Endothelial cell of umbilical vein (primary cell): ENCODE measurements at regions not wholly inside any gene's neighbourhood (a gene's known extent, or its start where the extent isn't known, plus 50 kb on each side); places are given as distances from the start of the nearest gene placed in this dataset.

ENCODE experiments used
- BruUV-seq: library from RNA; stranded (reverse); fragments of 400-500 nt; replicated peaks from 2 replicates; lab custom pipeline; 2021; lab: Mats Ljungman, UMichigan
- CTCF ChIA-PET: fragments of 300-600, 350-600 bp; sonication (Branson Sonifier 250); formaldehyde crosslinking; loops from one replicate; lab custom pipeline; 2021; ENCODE audit warnings: antibody characterized with exemption, inconsistent platforms; lab: Charles Lee
- POLR2A ChIA-PET: fragments of 300-600, 350-600 bp; sonication (Branson Sonifier 250); formaldehyde crosslinking; loops from one replicate; lab custom pipeline; 2021; ENCODE audit warnings: antibody characterized with exemption, inconsistent platforms; lab: Charles Lee
- DNase-seq: peaks from one replicate; pipeline ENCODE4 v3.0.0-alpha.2; 2011; ENCODE audit warnings: low read depth, low spot score
- FAIRE-seq: peaks from 2 replicates; lab custom pipeline; 2011; peaks lifted over from hg19 to GRCh38; lab: Jason Lieb, UNC
- H2AFZ ChIP-seq: 2 replicates; pipeline ENCODE4 v1.6.0; 2012; ENCODE audit warnings: low read depth, low read length, control low read depth, inconsistent platforms
- H3K27ac ChIP-seq: 2 replicates; pipeline ENCODE4 v1.5.1; 2011; ENCODE audit warnings: low read depth, mild to moderate bottlenecking, control low read depth, low read length, moderate library complexity; ENCODE audit not compliant: insufficient read depth
- H3K27me3 ChIP-seq, 2 experiments: 2 replicates each; pipeline versions ENCODE4 v1.6.0 to v1.6.1; 2011; ENCODE audit warnings: low read length in 2 of 2, mixed read lengths in 1 of 2; ENCODE audit not compliant: control insufficient read depth in 2 of 2, insufficient read depth in 2 of 2
- H3K36me3 ChIP-seq, 2 experiments: 2 replicates in 1 of 2; 3 replicates in 1 of 2; pipeline ENCODE4 v1.5.1; 2011; ENCODE audit warnings: low read length in 2 of 2, mild to moderate bottlenecking in 1 of 2, moderate library complexity in 1 of 2; ENCODE audit not compliant: control insufficient read depth in 2 of 2, insufficient read depth in 2 of 2; ENCODE audit errors: extremely low read depth in 1 of 2
- H3K4me1 ChIP-seq: 3 replicates; pipeline ENCODE4 v1.5.1; 2011; ENCODE audit warnings: mild to moderate bottlenecking, low read length; ENCODE audit not compliant: control insufficient read depth, insufficient read depth; ENCODE audit errors: extremely low read depth
- H3K4me2 ChIP-seq: 2 replicates; pipeline ENCODE4 v1.6.1; 2011; ENCODE audit warnings: low read length, control low read depth, mixed read lengths; ENCODE audit not compliant: insufficient read depth
- H3K4me3 ChIP-seq, 3 experiments: fragments of 200-600 bp in 1 of 3; sonication (generic), shearing (Covaris generic) in 1 of 3; replicated peaks in 1 of 3; 2 replicates each; pipeline ENCODE4 v1.5.1; 2011 to 2016; ENCODE audit warnings: control low read depth in 3 of 3, low read length in 3 of 3, mild to moderate bottlenecking in 2 of 3, inconsistent platforms in 1 of 3, low read depth in 1 of 3, moderate library complexity in 1 of 3; ENCODE audit not compliant: insufficient read depth in 1 of 3
- H3K79me2 ChIP-seq: 2 replicates; pipeline ENCODE4 v1.6.0; 2012; ENCODE audit warnings: low read length, inconsistent platforms; ENCODE audit not compliant: control insufficient read depth, insufficient read depth
- H3K9ac ChIP-seq: replicated peaks from 2 replicates; pipeline ENCODE3; 2011; ENCODE audit warnings: low read length, control low read depth; ENCODE audit not compliant: insufficient read depth; ENCODE audit errors: extremely low read depth
- H3K9me1 ChIP-seq: replicated peaks from 3 replicates; pipeline ENCODE4 v1.6.0; 2011; ENCODE audit warnings: mild to moderate bottlenecking, low read length; ENCODE audit not compliant: control insufficient read depth, insufficient read depth; ENCODE audit errors: extremely low read depth
- H3K9me3 ChIP-seq: replicated peaks from 2 replicates; pipeline ENCODE4 v1.5.1; 2012; ENCODE audit warnings: low read length, inconsistent platforms; ENCODE audit not compliant: control insufficient read depth, insufficient read depth
- H4K20me1 ChIP-seq: replicated peaks from 2 replicates; pipeline ENCODE3; 2011; ENCODE audit warnings: mild to moderate bottlenecking, low read length; ENCODE audit not compliant: control insufficient read depth, insufficient read depth; ENCODE audit errors: extremely low read depth
- CTCF ChIP-seq, 2 donors: IDR thresholded peaks; 1 replicate in 1 of 2; 2 replicates in 1 of 2; pipeline ENCODE4 v1.5.1; 2011; ENCODE audit warnings: low read length in 2 of 2, mild to moderate bottlenecking in 2 of 2, moderate library complexity in 2 of 2, control low read depth in 1 of 2, inconsistent platforms in 1 of 2, low read depth in 1 of 2; ENCODE audit not compliant: insufficient read depth in 1 of 2; ENCODE audit errors: extremely low read depth in 1 of 2
- EZH2 ChIP-seq: IDR thresholded peaks from 2 replicates; pipeline ENCODE4 v1.6.1; 2012; ENCODE audit warnings: borderline replicate concordance, low read depth, mild to moderate bottlenecking, moderate library complexity, low read length, inconsistent platforms; ENCODE audit not compliant: severe bottlenecking
- FOS ChIP-seq: IDR thresholded peaks from 2 replicates; pipeline ENCODE4 v1.6.1; 2011; ENCODE audit warnings: mild to moderate bottlenecking, low read length, moderate library complexity, borderline replicate concordance; ENCODE audit not compliant: insufficient read depth
- JUN ChIP-seq: IDR thresholded peaks from 2 replicates; pipeline ENCODE4 v1.6.1; 2011; ENCODE audit warnings: borderline replicate concordance, low read depth; ENCODE audit not compliant: insufficient read length, insufficient read depth
- MAX ChIP-seq: IDR thresholded peaks from 2 replicates; pipeline ENCODE4 v1.6.1; 2011; ENCODE audit not compliant: insufficient read depth, insufficient read length
- MYC ChIP-seq: IDR thresholded peaks from one replicate; pipeline ENCODE4 v1.6.1; 2011; ENCODE audit warnings: mild to moderate bottlenecking, low read depth, low read length
- POLR2A ChIP-seq: IDR thresholded peaks from 2 replicates; pipeline ENCODE4 v1.6.1; 2012; ENCODE audit warnings: low read depth, mild to moderate bottlenecking, control low read depth, low read length
- POLR2AphosphoS5 ChIP-seq: IDR thresholded peaks from 2 replicates; pipeline ENCODE4 v1.6.1; 2012; ENCODE audit warnings: low read depth, mild to moderate bottlenecking, control low read depth, low read length, moderate library complexity; ENCODE audit not compliant: insufficient read depth
- dilution Hi-C: fragments of 300-500 bp; cut with MboI; formaldehyde crosslinking; loops from one replicate; pipeline ENCODE4 v1.15.0; 2019; ENCODE audit warnings: low sequenced_read_pairs; ENCODE audit not compliant: extremely low pct_ligation_motif_present
- intact Hi-C: fragments of 100-400 bp; cut with micrococcal nuclease; formaldehyde crosslinking; loops from one replicate; pipeline ENCODE4 v1.10.0; 2022

- intact Hi-C loops (no loop called here), dilution Hi-C loops (no loop called here)
- H4K20me1 ChIP-seq: no peaks in the 10 kb centered on the region
- H2AFZ ChIP-seq: no peak overlapping the region
- DNase-seq: no peak
- H3K27ac ChIP-seq: no peak overlapping the region
- no peaks in the 10 kb centered on the region for H3K36me3 ChIP-seq
- CTCF ChIA-PET: no interaction called here
- H3K9me1 ChIP-seq: no peaks in the 10 kb centered on the region
- H3K79me2 ChIP-seq: no peaks in the 10 kb centered on the region
- H3K4me2 ChIP-seq: no peak overlapping the region
- no peaks in the 10 kb centered on the region for H3K9me3 ChIP-seq
- no TSS peak for BruUV-seq
- FAIRE-seq: no peak
- no peak overlapping the region for H3K9ac ChIP-seq
- H3K4me1 ChIP-seq: no peaks in the 10 kb centered on the region
- no peaks in the 10 kb centered on the region for H3K27me3 ChIP-seq
- no peak for TF ChIP-seq EZH2
- TF ChIP-seq POLR2A: no peak
- no peak for TF ChIP-seq CTCF (IDR thresholded peaks at IDR 0.05; ENCODE audit: extremely low read depth in 1 of 2, insufficient read depth in 1 of 2, low read depth in 1 of 2, low read length in 2 of 2)
- TF ChIP-seq JUN: no peak
- TF ChIP-seq POLR2AphosphoS5: no peak
- TF ChIP-seq FOS: no peak
- TF ChIP-seq MAX: no peak
- no peak for TF ChIP-seq MYC
- POLR2A ChIA-PET: no interaction called here
- no peak overlapping the region for H3K4me3 ChIP-seq
These were observed 484.8 kb downstream of the MBD2 start for GRCh38 chr18:53739700-53740099.
